GM13977 (cell line): ENCODE measurements at regions not wholly inside any gene's neighbourhood (a gene's known extent, or its start where the extent isn't known, plus 50 kb on each side); places are given as distances from the start of the nearest gene placed in this dataset.
"Not testable (repeated sequence)": the region's sequence is repeated elsewhere in the genome, so short reads cannot be mapped to it uniquely, and the experiment has no call there.

Experiments
- DNase-seq: peaks from one replicate; pipeline ENCODE4 v3.0.0; 2012; ENCODE audit warnings: low spot score
- CTCF ChIP-seq: IDR thresholded peaks from 2 replicates; pipeline ENCODE4 v1.5.1; 2012; ENCODE audit warnings: mild to moderate bottlenecking, control low read depth; ENCODE audit not compliant: insufficient read depth; ENCODE audit errors: extremely low read depth, missing control alignments
- in situ Hi-C: fragments of 300-500 bp; cut with MboI; formaldehyde crosslinking; loops from one replicate; pipeline ENCODE4 v1.12.0; 2022; ENCODE audit warnings: low sequenced_read_pairs, low pct_unique_long_range_greater_than_20kb, mixed read lengths, inconsistent platforms; ENCODE audit not compliant: unreplicated experiment

DNA sequence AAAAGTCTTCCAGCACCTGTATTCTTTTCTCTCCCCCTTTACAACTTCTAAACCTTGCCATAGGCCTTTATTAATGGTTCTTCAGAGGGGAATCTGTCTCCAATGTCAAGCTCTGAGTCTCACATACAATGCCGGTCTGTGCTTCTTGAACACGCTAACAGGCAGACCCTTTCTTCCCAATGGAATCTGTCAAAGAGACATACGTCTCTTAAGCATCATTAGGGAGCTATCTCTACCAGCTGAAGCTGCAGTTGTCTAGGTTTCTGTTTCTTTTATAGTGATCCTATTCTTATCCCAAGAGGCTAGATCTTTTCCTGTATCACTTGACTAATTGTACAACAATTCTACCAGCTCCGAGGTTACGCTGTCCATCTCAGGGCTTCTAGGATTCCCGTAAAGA lies 560.8 kb upstream of the NBEA start:
- no peak for DNase-seq
- in situ Hi-C loops: no loop called here

DNA sequence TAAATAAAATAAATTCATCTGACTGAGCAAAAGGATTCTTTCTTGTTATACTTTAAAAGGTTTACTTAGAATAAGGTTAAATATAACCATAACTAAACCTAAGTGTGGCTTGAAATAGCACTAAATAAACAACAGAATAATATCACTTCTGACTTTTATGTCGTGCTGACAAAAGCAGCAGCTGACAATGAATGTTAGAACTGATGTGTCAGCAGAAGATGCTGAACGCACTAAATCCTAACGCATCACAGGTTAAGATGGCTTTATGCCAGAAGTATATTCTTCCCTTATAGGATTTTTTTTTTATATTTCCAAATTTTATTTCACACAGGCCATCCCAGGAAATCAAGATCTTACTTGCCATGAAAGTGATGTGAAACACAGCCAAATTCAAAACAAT lies 558.3 kb upstream of the NBEA start:
- in situ Hi-C loops: no loop called here
- DNase-seq: no peak
- no peak for TF ChIP-seq CTCF

More for the DNA sequence above, 560.8 kb upstream of the NBEA start:
- no peak for TF ChIP-seq CTCF

DNA sequence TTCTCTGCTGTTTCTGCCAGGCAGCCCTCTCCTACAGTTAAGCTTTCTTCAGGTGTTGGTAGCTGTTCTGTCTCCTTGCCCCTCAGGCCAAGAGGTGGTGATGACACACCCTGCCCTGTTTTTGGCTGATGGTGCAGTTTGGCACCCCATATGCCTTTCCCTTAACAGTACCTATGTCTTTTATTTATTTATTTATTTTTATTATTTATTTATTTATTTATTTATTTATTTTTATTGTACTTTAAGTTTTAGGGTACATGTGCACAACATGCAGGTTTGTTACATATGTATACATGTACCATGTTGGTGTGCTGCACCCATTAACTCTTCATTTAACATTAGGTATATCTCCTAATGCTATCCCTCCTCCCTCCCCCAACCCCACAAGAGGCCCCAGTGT lies 555.8 kb upstream of the NBEA start:
- in situ Hi-C loops, DNase-seq: not testable (repeated sequence)

DNA sequence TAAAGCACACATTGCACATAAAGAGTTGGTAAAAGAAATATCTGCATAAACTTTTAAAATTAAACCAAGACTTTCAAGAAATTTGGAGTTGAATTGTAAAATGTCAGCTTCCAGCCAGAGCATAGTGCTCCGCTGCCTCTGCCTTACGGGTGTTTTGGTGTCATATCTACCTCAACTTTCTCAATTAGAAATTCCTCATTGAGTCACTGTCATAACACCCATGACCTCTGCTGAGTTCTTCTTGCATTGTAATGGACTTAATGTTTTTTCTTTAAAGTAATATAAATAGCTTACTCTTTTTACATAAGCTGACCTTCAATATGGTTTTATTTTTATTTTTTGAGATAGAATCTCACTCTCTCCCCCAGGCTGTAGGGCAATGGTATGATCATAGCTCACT lies 551.0 kb upstream of the NBEA start:
- no peak for TF ChIP-seq CTCF
- in situ Hi-C loops: no loop called here
- no peak for DNase-seq

GRCh38 chr13:34401696-34402095 lies 540.4 kb upstream of the NBEA start:
- DNase-seq: no peak
- in situ Hi-C loops: no loop called here
- TF ChIP-seq CTCF: no peak

DNA sequence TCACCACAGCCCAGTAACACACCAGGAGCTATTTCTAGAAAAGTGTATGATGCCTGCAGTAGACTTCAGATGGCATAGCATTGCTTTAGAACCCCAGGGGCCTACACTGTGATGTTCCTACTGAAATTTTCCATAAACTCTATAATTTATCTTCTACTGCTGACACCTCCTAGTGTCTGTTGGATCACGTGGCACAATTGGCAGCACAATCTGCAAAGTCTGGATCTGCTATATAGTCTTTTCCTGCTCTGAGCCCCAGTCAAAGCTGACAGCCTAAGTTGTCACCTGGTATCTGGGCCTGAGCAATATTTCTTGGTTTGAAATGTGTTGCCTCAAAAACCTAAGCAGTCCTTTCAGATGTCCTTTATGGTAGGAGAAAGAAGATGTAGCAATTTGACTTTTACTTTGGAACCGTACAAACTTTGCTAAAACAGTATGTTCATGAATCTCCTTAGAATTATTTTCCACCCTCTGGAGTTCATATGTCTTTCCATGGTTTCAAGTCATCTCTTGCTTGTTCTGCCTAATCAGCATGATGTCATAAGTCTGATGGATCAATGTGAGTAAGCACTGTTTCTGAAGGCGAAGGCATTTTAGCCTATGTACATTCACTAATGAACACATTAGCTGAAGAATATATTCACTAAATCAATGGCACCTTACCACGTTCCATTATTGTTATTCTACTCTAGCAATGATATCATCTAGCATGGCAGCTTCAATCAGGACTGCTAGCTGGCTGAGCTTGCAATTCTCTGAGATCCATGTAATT lies 536.5 kb upstream of the NBEA start:
- in situ Hi-C loops: no loop called here
- TF ChIP-seq CTCF: no peak
- no peak for DNase-seq

GRCh38 chr13:34408640-34409039 lies 533.4 kb upstream of the NBEA start:
- DNase-seq: no peak
- in situ Hi-C loops: no loop called here
- TF ChIP-seq CTCF: no peak
